Suprapubic skin (tissue), 4 donors: ENCODE measurements at regions not wholly inside any gene's neighbourhood (a gene's known extent, or its start where the extent isn't known, plus 50 kb on each side); places are given as distances from the start of the nearest gene placed in this dataset.

ENCODE experiments used
- DNase-seq, 2 donors: peaks; one replicate each; pipeline ENCODE4 v3.0.0-alpha.2; 2019; ENCODE audit warnings: low spot score in 2 of 2
- H3K27ac ChIP-seq: fragments of 200-600 bp; sonication (generic); one replicate; pipeline ENCODE4 v1.5.1; 2019
- H3K27me3 ChIP-seq: fragments of 200-600 bp; sonication (generic); one replicate; pipeline ENCODE4 v1.5.1; 2019
- H3K36me3 ChIP-seq: fragments of 200-600 bp; sonication (generic); one replicate; pipeline ENCODE4 v1.5.1; 2019
- H3K4me1 ChIP-seq: fragments of 200-600 bp; sonication (generic); one replicate; pipeline ENCODE4 v1.5.1; 2019
- H3K4me3 ChIP-seq: fragments of 200-600 bp; sonication (generic); one replicate; pipeline ENCODE4 v1.5.1; 2019; ENCODE audit warnings: mild to moderate bottlenecking
- H3K9me3 ChIP-seq: fragments of 200-600 bp; sonication (generic); one replicate; pipeline ENCODE4 v1.5.1; 2019
- CTCF ChIP-seq, 2 donors: fragments of 200-600 bp in 1 of 2; fragments of 450-650 bp in 1 of 2; sonication (generic) in 1 of 2; IDR thresholded peaks; one replicate each; pipeline ENCODE4 v1.5.1; 2016 to 2019; ENCODE audit warnings: antibody characterized with exemption in 2 of 2, mild to moderate bottlenecking in 1 of 2, moderate library complexity in 1 of 2
- EP300 ChIP-seq: sonication (generic); formaldehyde crosslinking; IDR thresholded peaks from one replicate; pipeline ENCODE4 v1.6.1; 2017; ENCODE audit warnings: antibody characterized with exemption
- POLR2A ChIP-seq, 2 donors: fragments of 450-650 bp; IDR thresholded peaks; one replicate each; pipeline ENCODE4 v1.6.1; 2017; ENCODE audit warnings: antibody characterized with exemption in 2 of 2, mild to moderate bottlenecking in 2 of 2, moderate library complexity in 2 of 2
- POLR2AphosphoS5 ChIP-seq, 3 donors: sonication (generic); formaldehyde crosslinking; IDR thresholded peaks; one replicate each; pipeline ENCODE4 v1.6.1; 2017; ENCODE audit warnings: antibody characterized with exemption in 3 of 3
- WGBS: methylation state at CpG from one replicate; pipeline ENCODE4 v1.1.5; 2018; 5-methylcytosine and 5-hydroxymethylcytosine counted together

DNA sequence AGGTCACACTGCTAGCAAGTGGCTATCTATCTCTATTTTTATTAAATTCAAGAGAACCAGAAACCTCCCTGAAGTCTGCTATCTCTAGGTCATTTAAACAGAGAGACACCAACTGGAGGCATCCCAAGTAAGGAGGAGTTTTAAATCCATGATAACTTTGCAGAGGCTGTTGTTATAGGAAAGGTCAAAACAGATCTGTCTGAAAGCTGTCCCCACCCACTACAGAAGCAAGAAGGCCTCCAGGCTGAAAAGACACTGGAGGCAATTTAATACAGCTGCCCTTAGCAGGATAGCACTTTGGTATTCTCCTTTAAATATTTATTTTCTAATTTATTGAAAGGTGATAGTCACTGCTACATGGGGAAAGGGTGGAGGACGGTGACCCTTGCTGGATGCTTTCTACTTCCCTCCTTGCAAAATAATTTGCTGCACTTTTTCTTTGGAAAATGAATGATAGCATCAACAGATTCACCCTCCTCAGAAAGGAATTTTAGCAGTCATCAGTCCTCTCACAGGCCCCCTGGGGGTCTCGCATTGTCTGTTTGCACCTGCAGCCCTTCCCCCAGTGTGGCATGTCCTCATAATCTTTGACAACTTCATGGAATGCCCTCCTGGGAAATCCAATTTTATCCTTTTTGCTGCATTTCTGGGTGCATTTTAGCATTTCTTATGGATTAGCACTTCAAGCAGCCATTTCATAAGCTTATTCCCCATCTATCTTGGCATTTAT lies 429.5 kb upstream of the TNP1 start:
- Histone ChIP-seq H3K36me3 (no peaks in the 10 kb centered on the region), H3K4me3 (no peak overlapping the region), H3K4me1 (peaks cover 10% of the 10 kb centered on the region), H3K9me3 (no peaks in the 10 kb centered on the region), H3K27me3 (peaks cover 3% of the 10 kb centered on the region), H3K27ac (no peak overlapping the region)
- no peak for DNase-seq
- TF ChIP-seq POLR2A (IDR thresholded peaks at IDR 0.05) (no peak), POLR2AphosphoS5 (IDR thresholded peaks at IDR 0.05) (no peak), EP300 (no peak), CTCF (IDR thresholded peaks at IDR 0.05) (no peak)
- WGBS: 72% methylated on average over 2 of the region's 2 CpGs

DNA sequence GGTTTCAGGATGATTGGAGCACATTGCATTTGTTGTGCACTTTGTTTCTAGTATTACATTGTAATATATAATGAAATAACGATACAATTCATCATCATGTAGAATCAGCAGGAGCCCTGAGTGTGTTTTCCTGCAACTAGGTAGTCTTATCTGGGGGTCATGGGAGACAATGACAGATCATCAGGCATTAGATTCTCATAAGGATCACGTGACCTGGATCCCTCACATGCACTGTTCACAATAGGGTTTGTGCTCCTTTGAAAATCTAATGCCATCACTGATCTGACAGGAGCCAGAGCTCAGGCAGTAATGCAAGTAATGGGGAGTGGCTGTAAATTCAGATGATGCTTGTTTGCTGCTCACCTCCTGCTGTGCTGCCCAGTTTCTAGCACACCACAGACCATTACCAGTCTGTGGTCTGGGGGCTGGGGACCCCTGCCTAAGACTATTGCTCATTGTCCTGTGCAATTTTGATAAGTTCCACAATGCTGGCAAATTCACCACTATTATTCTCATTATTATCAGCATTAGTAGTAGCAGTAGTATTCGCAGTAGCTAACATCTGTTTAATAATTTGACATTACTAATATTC lies 428.7 kb upstream of the TNP1 start:
- DNase-seq: no peak
- WGBS: 33% methylated on average over 3 of the region's 3 CpGs
- peaks cover 10% of the 10 kb centered on the region for H3K4me1 ChIP-seq
- no peak overlapping the region for H3K4me3 ChIP-seq
- no peak for TF ChIP-seq POLR2A (IDR thresholded peaks at IDR 0.05)
- no peak for TF ChIP-seq EP300
- no peak for TF ChIP-seq CTCF (IDR thresholded peaks at IDR 0.05)
- TF ChIP-seq POLR2AphosphoS5 (IDR thresholded peaks at IDR 0.05): no peak
- H3K36me3 ChIP-seq: no peaks in the 10 kb centered on the region
- H3K27me3 ChIP-seq: peaks cover 3% of the 10 kb centered on the region
- H3K9me3 ChIP-seq: no peaks in the 10 kb centered on the region
- no peak overlapping the region for H3K27ac ChIP-seq

DNA sequence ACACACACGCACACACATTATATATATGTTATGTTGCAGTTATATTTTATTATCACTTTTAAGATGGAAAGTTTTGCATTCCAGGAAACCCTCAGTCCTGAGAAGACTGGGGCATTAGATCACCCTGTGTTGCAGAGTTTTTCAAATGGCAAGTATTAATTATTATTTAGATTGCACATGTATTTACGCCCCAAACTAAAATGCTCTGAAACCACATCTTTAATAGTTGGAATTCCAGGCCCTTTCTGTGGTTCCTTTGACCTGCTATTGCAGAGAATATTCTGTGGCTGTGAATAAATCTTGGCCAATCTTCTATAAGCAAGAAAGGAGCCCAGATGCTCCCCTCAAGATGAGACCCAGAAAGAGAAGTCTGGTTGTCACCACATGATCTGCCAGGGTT lies 427.0 kb upstream of the TNP1 start:
- Histone ChIP-seq H3K9me3 (no peaks in the 10 kb centered on the region), H3K27me3 (peaks cover 3% of the 10 kb centered on the region), H3K4me3 (no peak overlapping the region), H3K36me3 (no peaks in the 10 kb centered on the region), H3K4me1 (peaks cover 10% of the 10 kb centered on the region), H3K27ac (no peak overlapping the region)
- DNase-seq: no peak
- WGBS: 95% methylated on average over 2 of the region's 2 CpGs
- TF ChIP-seq POLR2AphosphoS5 (IDR thresholded peaks at IDR 0.05) (no peak), CTCF (IDR thresholded peaks at IDR 0.05) (no peak), POLR2A (IDR thresholded peaks at IDR 0.05) (no peak), EP300 (no peak)

- Histone ChIP-seq H3K4me3 (no peak overlapping the region), H3K27me3 (peaks cover 3% of the 10 kb centered on the region), H3K27ac (no peak overlapping the region), H3K36me3 (no peaks in the 10 kb centered on the region), H3K9me3 (no peaks in the 10 kb centered on the region), H3K4me1 (peaks cover 10% of the 10 kb centered on the region)
- DNase-seq: no peak
- 83% methylated on average over 4 of the region's 4 CpGs for WGBS
- TF ChIP-seq POLR2A (IDR thresholded peaks at IDR 0.05): no peak
- no peak for TF ChIP-seq EP300
- TF ChIP-seq POLR2AphosphoS5 (IDR thresholded peaks at IDR 0.05): no peak
Observed at GRCh38 chr2:217285926-217286325, 426.1 kb upstream of the TNP1 start.

DNA sequence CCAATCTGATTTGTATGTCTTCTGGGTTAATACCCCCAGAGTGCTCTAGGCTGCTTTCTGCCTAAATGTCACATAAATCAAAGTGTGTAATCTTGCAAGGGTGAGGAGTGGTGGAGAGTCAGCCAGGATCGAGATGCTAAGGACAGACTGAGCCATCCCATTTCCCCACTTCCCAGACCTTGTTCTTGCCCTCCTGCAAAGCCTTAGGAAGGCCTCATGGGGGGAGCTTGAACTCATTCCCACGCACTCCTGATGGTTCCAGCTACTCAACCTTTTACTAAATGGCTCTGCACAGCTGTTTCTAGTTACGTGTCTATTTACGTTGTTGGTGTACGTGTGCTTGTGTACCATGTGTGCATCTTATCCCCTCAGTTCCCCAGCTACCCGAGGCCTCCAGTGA lies 423.6 kb upstream of the TNP1 start:
- no peak for DNase-seq
- no peaks in the 10 kb centered on the region for H3K9me3 ChIP-seq
- no peaks in the 10 kb centered on the region for H3K27me3 ChIP-seq
- no peak overlapping the region for H3K27ac ChIP-seq
- H3K4me3 ChIP-seq: no peak overlapping the region
- TF ChIP-seq EP300: no peak
- no peak for TF ChIP-seq POLR2A (IDR thresholded peaks at IDR 0.05)
- no peak for TF ChIP-seq CTCF (IDR thresholded peaks at IDR 0.05)
- TF ChIP-seq POLR2AphosphoS5 (IDR thresholded peaks at IDR 0.05): no peak
- peaks cover 4% of the 10 kb centered on the region for H3K4me1 ChIP-seq
- no peaks in the 10 kb centered on the region for H3K36me3 ChIP-seq
- 86% methylated on average over 6 of the region's 6 CpGs for WGBS
